Upper lobe of left lung (tissue), 6 donors: ENCODE measurements at regions not wholly inside any gene's neighbourhood (a gene's known extent, or its start where the extent isn't known, plus 50 kb on each side); places are given as distances from the start of the nearest gene placed in this dataset.

Experiments used
- ATAC-seq, 2 donors: fragments of 200-7000 bp; cut with Tn5 transposase; one replicate each; pipeline ENCODE4 v1.9.1; 2022; ENCODE audit warnings: mild to moderate bottlenecking in 2 of 2, moderate library complexity in 2 of 2; ENCODE audit not compliant: low FRiP score in 2 of 2
- DNase-seq, 2 donors: peaks; one replicate each; pipeline ENCODE4 v3.0.0-alpha.2; 2019 to 2020
- H3K27ac ChIP-seq, 4 donors: fragments of 200-600 bp; sonication (generic); one replicate each; pipeline ENCODE4 v1.5.1; 2016 to 2019
- H3K27me3 ChIP-seq, 4 donors: fragments of 200-600 bp; sonication (generic); one replicate each; pipeline ENCODE4 v1.5.1; 2017 to 2019
- H3K36me3 ChIP-seq, 4 donors: fragments of 200-600 bp; sonication (generic); one replicate each; pipeline ENCODE4 v1.5.1; 2016 to 2019
- H3K4me1 ChIP-seq, 4 donors: fragments of 200-600 bp; sonication (generic); one replicate each; pipeline ENCODE4 v1.5.1; 2018 to 2019
- H3K4me3 ChIP-seq, 4 donors: fragments of 200-600 bp; sonication (generic); one replicate each; pipeline ENCODE4 v1.5.1; 2017 to 2019; ENCODE audit warnings: mild to moderate bottlenecking in 2 of 4, moderate library complexity in 1 of 4
- H3K9me3 ChIP-seq, 4 donors: fragments of 200-600 bp; sonication (generic); one replicate each; pipeline ENCODE4 v1.5.1; 2018 to 2019
- EP300 ChIP-seq, 4 donors: sonication (generic); formaldehyde crosslinking; IDR thresholded peaks; one replicate each; pipeline ENCODE4 v1.5.1; 2017; ENCODE audit warnings: antibody characterized with exemption in 4 of 4, control low read depth in 2 of 4
- POLR2A ChIP-seq, 4 donors: fragments of 450-650 bp; IDR thresholded peaks; one replicate each; pipeline ENCODE4 v1.5.1; 2016 to 2017; ENCODE audit warnings: antibody characterized with exemption in 4 of 4, mild to moderate bottlenecking in 2 of 4
- POLR2AphosphoS5 ChIP-seq, 2 donors: sonication (generic); formaldehyde crosslinking; IDR thresholded peaks; one replicate each; pipeline ENCODE4 v1.5.1; 2017; ENCODE audit warnings: antibody characterized with exemption in 2 of 2
- WGBS, 2 donors: methylation state at CpG; one replicate each; pipeline ENCODE4 v1.1.5; 2017 to 2018; 5-methylcytosine and 5-hydroxymethylcytosine counted together
- TF ChIP-seq, protein P1 (sequence below), 6 experiments: fragments of 450-650 bp in 4 of 6; fragments of 200-600 bp in 2 of 6; sonication (generic) in 2 of 6; IDR thresholded peaks; one replicate each; pipeline ENCODE4 v1.5.1; 2016 to 2019; ENCODE audit warnings: antibody characterized with exemption in 6 of 6
- donor health status: DM: no; HTN: no; CAD: no; lungs with moderate emphysema.
- donor health status: DM: no; HTN: yes; CAD: no; lungs with severe emphysema.

DNA sequence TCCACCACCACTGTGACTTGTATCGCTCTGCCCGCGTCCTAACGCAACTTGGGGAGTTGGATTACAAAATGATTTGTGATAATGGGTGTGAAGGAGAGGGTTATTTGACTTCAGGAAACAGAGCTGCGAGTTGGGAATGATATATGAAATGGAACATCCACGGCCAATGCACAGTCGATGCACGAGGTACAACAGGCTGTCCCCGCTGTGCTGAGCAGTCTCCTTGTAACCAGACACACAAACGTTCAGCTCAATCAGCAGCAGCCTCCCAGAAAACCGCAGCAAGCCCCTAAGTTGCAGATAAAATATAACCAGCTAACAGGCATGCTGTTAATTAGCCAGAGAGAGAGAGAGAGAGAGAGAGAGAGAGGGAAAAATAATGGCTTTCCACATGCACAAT lies 332.7 kb upstream of the MGMT start:
- DNase-seq (no peak), ATAC-seq (no peak)
- TF ChIP-seq, protein P1, sequence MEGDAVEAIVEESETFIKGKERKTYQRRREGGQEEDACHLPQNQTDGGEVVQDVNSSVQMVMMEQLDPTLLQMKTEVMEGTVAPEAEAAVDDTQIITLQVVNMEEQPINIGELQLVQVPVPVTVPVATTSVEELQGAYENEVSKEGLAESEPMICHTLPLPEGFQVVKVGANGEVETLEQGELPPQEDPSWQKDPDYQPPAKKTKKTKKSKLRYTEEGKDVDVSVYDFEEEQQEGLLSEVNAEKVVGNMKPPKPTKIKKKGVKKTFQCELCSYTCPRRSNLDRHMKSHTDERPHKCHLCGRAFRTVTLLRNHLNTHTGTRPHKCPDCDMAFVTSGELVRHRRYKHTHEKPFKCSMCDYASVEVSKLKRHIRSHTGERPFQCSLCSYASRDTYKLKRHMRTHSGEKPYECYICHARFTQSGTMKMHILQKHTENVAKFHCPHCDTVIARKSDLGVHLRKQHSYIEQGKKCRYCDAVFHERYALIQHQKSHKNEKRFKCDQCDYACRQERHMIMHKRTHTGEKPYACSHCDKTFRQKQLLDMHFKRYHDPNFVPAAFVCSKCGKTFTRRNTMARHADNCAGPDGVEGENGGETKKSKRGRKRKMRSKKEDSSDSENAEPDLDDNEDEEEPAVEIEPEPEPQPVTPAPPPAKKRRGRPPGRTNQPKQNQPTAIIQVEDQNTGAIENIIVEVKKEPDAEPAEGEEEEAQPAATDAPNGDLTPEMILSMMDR (IDR thresholded peaks at IDR 0.05), result no peak
- no peak for TF ChIP-seq POLR2A (IDR thresholded peaks at IDR 0.05)
- TF ChIP-seq POLR2AphosphoS5 (IDR thresholded peaks at IDR 0.05), result no peak
- TF ChIP-seq EP300 (IDR thresholded peaks at IDR 0.05), result no peak
- Histone ChIP-seq H3K4me3 (no peak overlapping the region), H3K9me3 (no peaks in the 10 kb centered on the region), H3K36me3 (no peaks in the 10 kb centered on the region), H3K4me1 (no peaks in the 10 kb centered on the region), H3K27me3 (no peaks in the 10 kb centered on the region), H3K27ac (no peak overlapping the region)
- WGBS, 2 donors, result 72 to 78% methylated on average over 11 of the region's 11 CpGs

DNA sequence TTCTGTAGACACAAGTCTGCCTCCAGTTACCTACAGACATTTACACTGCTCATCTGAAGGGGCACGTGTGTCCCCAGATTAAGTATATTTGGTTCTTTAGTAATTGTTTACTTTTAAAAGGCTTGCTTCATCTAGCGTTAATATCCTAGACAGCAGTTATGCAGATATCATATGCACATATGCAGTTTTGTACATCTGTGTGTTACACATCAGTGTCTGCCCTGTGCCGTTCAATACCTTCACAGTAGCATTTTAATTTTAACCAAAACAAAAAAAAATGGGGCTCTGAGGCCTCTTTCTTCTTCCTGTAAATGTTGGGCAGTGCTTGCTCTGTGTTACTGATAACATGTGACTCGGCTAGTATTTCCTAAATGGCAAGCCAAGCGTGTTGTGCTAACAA lies 331.4 kb upstream of the MGMT start:
- no peak overlapping the region for H3K27ac ChIP-seq
- TF ChIP-seq POLR2A (IDR thresholded peaks at IDR 0.05) (no peak), POLR2AphosphoS5 (IDR thresholded peaks at IDR 0.05) (no peak), EP300 (IDR thresholded peaks at IDR 0.05) (no peak)
- TF ChIP-seq, protein P1 (IDR thresholded peaks at IDR 0.05), result no peak
- H3K9me3 ChIP-seq, result no peaks in the 10 kb centered on the region
- no peak overlapping the region for H3K4me3 ChIP-seq
- no peak for DNase-seq
- ATAC-seq, result no peak
- 44 to 59% methylated on average over 5 of the region's 5 CpGs for WGBS, 2 donors
- no peaks in the 10 kb centered on the region for H3K36me3 ChIP-seq
- no peaks in the 10 kb centered on the region for H3K27me3 ChIP-seq
- H3K4me1 ChIP-seq, result no peaks in the 10 kb centered on the region

DNA sequence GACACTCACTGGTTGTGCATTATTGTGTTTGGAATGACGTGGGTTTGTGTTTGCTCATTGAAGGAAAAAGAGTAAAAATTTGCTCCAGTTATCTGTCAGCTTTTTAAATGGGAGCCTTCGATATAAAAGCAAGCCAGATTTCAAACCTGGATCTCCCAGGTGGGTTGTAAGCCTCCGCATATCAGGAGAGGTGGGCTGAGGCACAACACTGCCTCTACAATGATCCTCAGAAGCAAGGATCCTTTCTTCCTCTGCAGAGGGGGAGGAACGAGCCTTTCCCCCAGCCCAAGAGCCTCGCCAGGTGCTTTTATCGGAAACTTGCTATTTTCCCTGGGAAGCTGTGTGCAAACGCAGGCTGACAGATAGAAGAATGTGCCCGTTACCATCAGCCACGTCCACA lies 331.0 kb upstream of the MGMT start:
- Histone ChIP-seq H3K4me3 (no peak overlapping the region), H3K36me3 (no peaks in the 10 kb centered on the region), H3K27ac (no peak overlapping the region), H3K4me1 (no peaks in the 10 kb centered on the region), H3K9me3 (no peaks in the 10 kb centered on the region), H3K27me3 (no peaks in the 10 kb centered on the region)
- no peak for TF ChIP-seq POLR2AphosphoS5 (IDR thresholded peaks at IDR 0.05)
- TF ChIP-seq, protein P1 (IDR thresholded peaks at IDR 0.05), result no peak
- TF ChIP-seq POLR2A (IDR thresholded peaks at IDR 0.05), result no peak
- no peak for TF ChIP-seq EP300 (IDR thresholded peaks at IDR 0.05)
- DNase-seq (no peak), ATAC-seq (no peak)
- WGBS, 2 donors, result 77 to 78% methylated on average over 9 of the region's 9 CpGs

DNA sequence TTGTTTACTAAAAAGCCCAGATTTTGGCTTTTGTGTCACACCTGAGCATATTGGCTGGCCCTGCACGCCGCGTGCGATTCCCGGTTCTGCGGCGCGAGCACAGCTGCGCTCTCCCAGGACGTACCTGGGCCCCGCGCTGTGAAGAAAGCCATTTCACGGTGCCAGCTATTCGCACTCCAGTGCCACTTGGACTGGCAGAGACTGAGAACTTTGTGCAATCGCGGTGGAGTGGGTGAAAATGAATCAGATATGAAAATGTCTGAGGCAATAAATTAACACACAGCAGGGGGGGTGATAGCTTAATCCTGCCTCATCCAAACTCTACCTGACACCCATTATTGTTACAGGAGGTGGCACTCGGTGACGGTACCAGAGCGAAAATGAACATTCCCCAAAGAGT lies 330.1 kb upstream of the MGMT start:
- ATAC-seq (peak in 1 of 2 donors; percentile 53), DNase-seq (peak in 1 of 2 donors; percentile 52)
- no peak overlapping the region for H3K4me3 ChIP-seq
- H3K36me3 ChIP-seq, result no peaks in the 10 kb centered on the region
- no peaks in the 10 kb centered on the region for H3K9me3 ChIP-seq
- H3K27me3 ChIP-seq, result no peaks in the 10 kb centered on the region
- TF ChIP-seq, protein P1 (IDR thresholded peaks at IDR 0.05), result no peak
- TF ChIP-seq EP300 (IDR thresholded peaks at IDR 0.05), result no peak
- TF ChIP-seq POLR2AphosphoS5 (IDR thresholded peaks at IDR 0.05), result no peak
- no peak for TF ChIP-seq POLR2A (IDR thresholded peaks at IDR 0.05)
- 87% methylated on average over 19 of the region's 19 CpGs for WGBS, 2 donors
- no peaks in the 10 kb centered on the region for H3K4me1 ChIP-seq
- H3K27ac ChIP-seq, result no peak overlapping the region
